ENCODE measurements at regions not wholly inside any gene's neighbourhood (a gene's known extent, or its start where the extent isn't known, plus 50 kb on each side); places are given as distances from the start of the nearest gene placed in this dataset.

DNA sequence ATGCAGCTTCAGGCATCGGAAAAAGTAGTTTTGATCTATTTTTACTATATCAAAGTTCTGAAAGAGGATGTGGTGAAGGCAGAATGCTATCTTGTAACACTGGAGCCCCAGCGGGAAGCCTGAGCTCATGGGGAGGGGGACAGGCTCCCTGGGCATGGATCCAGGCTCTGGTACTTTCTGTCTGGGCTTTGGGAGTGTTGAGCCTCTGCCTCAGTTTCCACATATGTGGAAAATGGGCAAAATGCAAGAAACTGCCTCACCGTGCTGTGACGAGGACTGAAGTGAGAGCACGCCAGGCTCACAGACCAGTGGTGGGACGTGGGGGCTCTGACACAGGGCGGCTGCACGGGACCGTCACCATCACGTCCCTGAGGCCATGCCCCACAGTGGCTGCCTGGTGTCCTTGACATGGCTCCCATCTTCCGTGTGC lies 182.9 kb upstream of the SHH start:
- H3K27ac ChIP-seq (ENCODE audit: low read depth, low read length), result no peak overlapping the region

DNA sequence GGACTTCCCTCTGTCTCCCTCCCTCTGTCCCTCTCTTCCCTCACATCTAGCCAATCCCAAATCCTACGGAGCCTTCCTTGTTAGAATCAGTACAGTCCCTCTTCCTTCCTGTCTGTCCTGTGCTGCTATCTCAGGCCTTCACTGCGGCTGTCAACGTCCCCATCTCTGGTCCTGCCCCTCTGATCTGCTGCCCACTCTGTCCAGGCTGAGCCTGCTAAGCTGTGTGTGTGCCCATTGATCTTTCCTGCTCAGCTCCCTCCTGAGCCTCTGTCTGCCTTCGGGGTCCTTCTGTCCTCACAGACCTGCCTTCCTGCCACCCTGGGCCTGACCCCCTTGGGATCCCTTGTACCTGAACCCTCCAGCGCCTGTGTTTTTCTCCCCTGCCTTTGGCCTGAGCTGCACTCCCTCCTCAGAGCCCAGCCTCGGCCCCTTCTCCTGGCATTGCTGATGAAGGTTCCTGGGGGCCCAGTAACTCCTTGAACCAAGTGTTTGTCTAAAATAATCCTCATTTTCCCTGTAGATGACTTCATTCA lies 182.1 kb upstream of the SHH start:
- Histone ChIP-seq H3K9ac (ENCODE audit: low read length) (no peak overlapping the region), H3K36me3 (ENCODE audit: low read length) (no peaks in the 10 kb centered on the region), H3K9me2 (replicated peaks; ENCODE audit: insufficient read depth, low read length) (no peaks in the 10 kb centered on the region), H3K9me3 (ENCODE audit: insufficient read depth, low read length) (no peaks in the 10 kb centered on the region), H3K27ac (ENCODE audit: low read depth, low read length) (no peak overlapping the region), H3K4me2 (ENCODE audit: low read depth, low read length, poor library complexity, severe bottlenecking) (no peak overlapping the region), H3K27me3 (ENCODE audit: low read length) (no peaks in the 10 kb centered on the region), H2AFZ (ENCODE audit: low read depth, low read length, severe bottlenecking) (no peak overlapping the region), H3F3A (ENCODE audit: insufficient read depth) (no peaks in the 10 kb centered on the region), H3K4me3 (ENCODE audit: insufficient read depth, low read length, poor library complexity, severe bottlenecking) (no peak overlapping the region), H4K20me1 (ENCODE audit: low read depth, low read length) (no peaks in the 10 kb centered on the region), H3K79me2 (ENCODE audit: insufficient read depth, low read length) (no peaks in the 10 kb centered on the region)
- TF ChIP-seq CTCF (IDR thresholded peaks at IDR 0.05; ENCODE audit: insufficient read depth, low read length, poor library complexity, severe bottlenecking), result no peak
- no peak for TF ChIP-seq EZH2phosphoT487 (conservative IDR thresholded peaks at IDR 0.05; ENCODE audit: low read length)

More for the DNA sequence above, 182.9 kb upstream of the SHH start:
- TF ChIP-seq CTCF (IDR thresholded peaks at IDR 0.05; ENCODE audit: insufficient read depth, low read length, poor library complexity, severe bottlenecking) (no peak), EZH2phosphoT487 (conservative IDR thresholded peaks at IDR 0.05; ENCODE audit: low read length) (no peak)
- H3K4me3 ChIP-seq (ENCODE audit: insufficient read depth, low read length, poor library complexity, severe bottlenecking), result no peak overlapping the region
- H3K27me3 ChIP-seq (ENCODE audit: low read length), result no peaks in the 10 kb centered on the region
- H3K9me3 ChIP-seq (ENCODE audit: insufficient read depth, low read length), result no peaks in the 10 kb centered on the region
- H3K9me2 ChIP-seq (replicated peaks; ENCODE audit: insufficient read depth, low read length), result no peaks in the 10 kb centered on the region
- H4K20me1 ChIP-seq (ENCODE audit: low read depth, low read length), result no peaks in the 10 kb centered on the region
- H2AFZ ChIP-seq (ENCODE audit: low read depth, low read length, severe bottlenecking), result no peak overlapping the region
- no peak overlapping the region for H3K9ac ChIP-seq (ENCODE audit: low read length)
- H3F3A ChIP-seq (ENCODE audit: insufficient read depth), result no peaks in the 10 kb centered on the region
- no peak overlapping the region for H3K4me2 ChIP-seq (ENCODE audit: low read depth, low read length, poor library complexity, severe bottlenecking)
- no peaks in the 10 kb centered on the region for H3K36me3 ChIP-seq (ENCODE audit: low read length)
- no peaks in the 10 kb centered on the region for H3K79me2 ChIP-seq (ENCODE audit: insufficient read depth, low read length)

- H3K36me3 ChIP-seq (ENCODE audit: low read length), result no peaks in the 10 kb centered on the region
These were observed 181.4 kb upstream of the SHH start for GRCh38 chr7:155993420-155994278.

More at GRCh38 chr7:155993420-155994278, 181.4 kb upstream of the SHH start:
- H3K27ac ChIP-seq (ENCODE audit: low read depth, low read length), result no peak overlapping the region
- H3K4me3 ChIP-seq (ENCODE audit: insufficient read depth, low read length, poor library complexity, severe bottlenecking), result no peak overlapping the region
- H4K20me1 ChIP-seq (ENCODE audit: low read depth, low read length), result no peaks in the 10 kb centered on the region
- H2AFZ ChIP-seq (ENCODE audit: low read depth, low read length, severe bottlenecking), result no peak overlapping the region
- H3K4me2 ChIP-seq (ENCODE audit: low read depth, low read length, poor library complexity, severe bottlenecking), result no peak overlapping the region
- no peaks in the 10 kb centered on the region for H3K27me3 ChIP-seq (ENCODE audit: low read length)
- no peaks in the 10 kb centered on the region for H3K9me3 ChIP-seq (ENCODE audit: insufficient read depth, low read length)
- no peaks in the 10 kb centered on the region for H3F3A ChIP-seq (ENCODE audit: insufficient read depth)
- TF ChIP-seq EZH2phosphoT487 (conservative IDR thresholded peaks at IDR 0.05; ENCODE audit: low read length) (no peak), CTCF (IDR thresholded peaks at IDR 0.05; ENCODE audit: insufficient read depth, low read length, poor library complexity, severe bottlenecking) (no peak)
- H3K9ac ChIP-seq (ENCODE audit: low read length), result no peak overlapping the region
- H3K9me2 ChIP-seq (replicated peaks; ENCODE audit: insufficient read depth, low read length), result no peaks in the 10 kb centered on the region
- H3K79me2 ChIP-seq (ENCODE audit: insufficient read depth, low read length), result no peaks in the 10 kb centered on the region
